ENCODE measurements at regions not wholly inside any gene's neighbourhood (a gene's known extent, or its start where the extent isn't known, plus 50 kb on each side); places are given as distances from the start of the nearest gene placed in this dataset.

- Histone ChIP-seq H3K4me2 (ENCODE audit: control insufficient read depth, extremely low read depth, insufficient read depth, low read depth, low read length) (no peak overlapping the region), H3K9me1 (ENCODE audit: control insufficient read depth, extremely low read depth, insufficient read depth, low read length) (no peaks in the 10 kb centered on the region), H3K9me3 (ENCODE audit: control insufficient read depth, low read depth, low read length) (no peaks in the 10 kb centered on the region), H3K79me2 (ENCODE audit: control insufficient read depth, insufficient read depth, low read length) (no peaks in the 10 kb centered on the region), H3K36me3 (ENCODE audit: control insufficient read depth in 2 of 2, extremely low read depth in 1 of 2, insufficient read depth in 2 of 2, low read length in 2 of 2) (no peaks in the 10 kb centered on the region), H2AFZ (ENCODE audit: control insufficient read depth, low read length) (no peak overlapping the region), H3K9ac (ENCODE audit: control insufficient read depth, extremely low read depth, insufficient read depth, low read length) (no peak overlapping the region), H3K27ac (ENCODE audit: control insufficient read depth, insufficient read depth, low read length) (no peak overlapping the region), H3K27me3 (ENCODE audit: control insufficient read depth, extremely low read depth, insufficient read depth, low read length) (no peaks in the 10 kb centered on the region), H3K4me1 (ENCODE audit: control insufficient read depth, extremely low read depth, insufficient read depth, low read length) (no peaks in the 10 kb centered on the region), H4K20me1 (ENCODE audit: control insufficient read depth, extremely low read depth, insufficient read depth, low read length) (no peaks in the 10 kb centered on the region), H3K4me3 (ENCODE audit: control insufficient read depth in 2 of 3, extremely low read depth in 1 of 3, insufficient read depth in 2 of 3, low read depth in 1 of 3, low read length in 3 of 3) (no peak overlapping the region)
- DNase-seq (ENCODE audit: low read depth, low spot score) (no peak), FAIRE-seq (no peak)
- dilution Hi-C loops (cut with MboI; ENCODE audit: extremely low pct_ligation_motif_present, low sequenced_read_pairs) = no loop called here
- TF ChIP-seq EZH2 (IDR thresholded peaks at IDR 0.05; ENCODE audit: low read length) (no peak), CTCF (optimal IDR thresholded peaks at IDR 0.05 in 1 of 3, IDR thresholded peaks at IDR 0.05 in 1 of 3, conservative IDR thresholded peaks at IDR 0.05 in 1 of 3; ENCODE audit: extremely low read depth in 1 of 3, insufficient read depth in 2 of 3, low read length in 3 of 3) (no peak)
Observed at GRCh38 chr13:74741732-74742131, 607.5 kb upstream of the KLF12 start.

GRCh38 chr13:74732736-74733385 is 598.7 kb upstream of the KLF12 start:
- H3K36me3 ChIP-seq (ENCODE audit: control insufficient read depth in 2 of 2, extremely low read depth in 1 of 2, insufficient read depth in 2 of 2, low read length in 2 of 2) = no peaks in the 10 kb centered on the region
- H3K9me3 ChIP-seq (ENCODE audit: control insufficient read depth, low read depth, low read length) = no peaks in the 10 kb centered on the region
- no peak for FAIRE-seq
- no peaks in the 10 kb centered on the region for H4K20me1 ChIP-seq (ENCODE audit: control insufficient read depth, extremely low read depth, insufficient read depth, low read length)
- dilution Hi-C loops (cut with MboI; ENCODE audit: extremely low pct_ligation_motif_present, low sequenced_read_pairs) = no loop called here
- H3K27me3 ChIP-seq (ENCODE audit: control insufficient read depth, extremely low read depth, insufficient read depth, low read length) = no peaks in the 10 kb centered on the region
- no peak overlapping the region for H3K9ac ChIP-seq (ENCODE audit: control insufficient read depth, extremely low read depth, insufficient read depth, low read length)
- H3K9me1 ChIP-seq (ENCODE audit: control insufficient read depth, extremely low read depth, insufficient read depth, low read length) = no peaks in the 10 kb centered on the region
- H3K79me2 ChIP-seq (ENCODE audit: control insufficient read depth, insufficient read depth, low read length) = no peaks in the 10 kb centered on the region
- TF ChIP-seq CTCF (optimal IDR thresholded peaks at IDR 0.05 in 1 of 3, IDR thresholded peaks at IDR 0.05 in 1 of 3, conservative IDR thresholded peaks at IDR 0.05 in 1 of 3; ENCODE audit: extremely low read depth in 1 of 3, insufficient read depth in 2 of 3, low read length in 3 of 3) (no peak), EZH2 (IDR thresholded peaks at IDR 0.05; ENCODE audit: low read length) (no peak)
- no peak for DNase-seq (ENCODE audit: low read depth, low spot score)
- H3K4me3 ChIP-seq (ENCODE audit: control insufficient read depth in 2 of 3, extremely low read depth in 1 of 3, insufficient read depth in 2 of 3, low read depth in 1 of 3, low read length in 3 of 3) = no peak overlapping the region
- H3K4me1 ChIP-seq (ENCODE audit: control insufficient read depth, extremely low read depth, insufficient read depth, low read length) = no peaks in the 10 kb centered on the region
- no peak overlapping the region for H3K27ac ChIP-seq (ENCODE audit: control insufficient read depth, insufficient read depth, low read length)
- no peak overlapping the region for H3K4me2 ChIP-seq (ENCODE audit: control insufficient read depth, extremely low read depth, insufficient read depth, low read depth, low read length)
- H2AFZ ChIP-seq (ENCODE audit: control insufficient read depth, low read length) = no peak overlapping the region
